Ishikawa (cell line): ENCODE measurements at regions not wholly inside any gene's neighbourhood (a gene's known extent, or its start where the extent isn't known, plus 50 kb on each side); places are given as distances from the start of the nearest gene placed in this dataset.

Experiments
- CEBPB ChIP-seq: IDR thresholded peaks from 2 replicates; pipeline ENCODE4 v1.6.1; 2012
- CREB1 ChIP-seq: IDR thresholded peaks from 2 replicates; pipeline ENCODE4 v1.6.1; 2012; ENCODE audit warnings: low read depth
- EGR1 ChIP-seq: IDR thresholded peaks from 2 replicates; pipeline ENCODE4 v1.6.1; 2012
- EP300 ChIP-seq: IDR thresholded peaks from 2 replicates; pipeline ENCODE4 v1.6.1; 2012; ENCODE audit warnings: borderline replicate concordance
- FOXM1 ChIP-seq: IDR thresholded peaks from 2 replicates; pipeline ENCODE4 v1.6.1; 2012; ENCODE audit warnings: low read depth, borderline replicate concordance
- MAX ChIP-seq: IDR thresholded peaks from 2 replicates; pipeline ENCODE4 v1.6.1; 2012
- NFIC ChIP-seq: IDR thresholded peaks from 2 replicates; pipeline ENCODE4 v1.6.1; 2012
- RAD21 ChIP-seq: IDR thresholded peaks from 2 replicates; pipeline ENCODE4 v1.6.1; 2012; ENCODE audit warnings: low read depth
- REST ChIP-seq: IDR thresholded peaks from 2 replicates; pipeline ENCODE4 v1.6.1; 2012; ENCODE audit warnings: low read depth, mild to moderate bottlenecking
- TAF1 ChIP-seq: IDR thresholded peaks from 2 replicates; pipeline ENCODE4 v1.6.1; 2012; ENCODE audit warnings: low read depth, mild to moderate bottlenecking
- TCF12 ChIP-seq: IDR thresholded peaks from 2 replicates; pipeline ENCODE4 v1.6.1; 2012; ENCODE audit warnings: low read depth
- TEAD4 ChIP-seq: IDR thresholded peaks from 2 replicates; pipeline ENCODE4 v1.6.1; 2012
- USF1 ChIP-seq: IDR thresholded peaks from 2 replicates; pipeline ENCODE4 v1.6.1; 2012
- YY1 ChIP-seq: IDR thresholded peaks from 2 replicates; pipeline ENCODE4 v1.6.1; 2012; ENCODE audit warnings: low read depth
- ZBTB7A ChIP-seq: IDR thresholded peaks from 2 replicates; pipeline ENCODE4 v1.6.1; 2012; ENCODE audit warnings: low read depth

- TF ChIP-seq EGR1 = no peak
- no peak for TF ChIP-seq CEBPB
- no peak for TF ChIP-seq ZBTB7A
- TF ChIP-seq MAX = no peak
- TF ChIP-seq TEAD4 = no peak
- TF ChIP-seq FOXM1 = no peak
- no peak for TF ChIP-seq YY1
- no peak for TF ChIP-seq RAD21
- TF ChIP-seq NFIC = no peak
- no peak for TF ChIP-seq EP300
- no peak for TF ChIP-seq REST
- no peak for TF ChIP-seq USF1
- no peak for TF ChIP-seq CREB1
These were observed 550.2 kb downstream of the PYDC2 start for GRCh38 chr3:192011137-192011536.

- no peak for TF ChIP-seq YY1
- TF ChIP-seq RAD21 = no peak
- no peak for TF ChIP-seq USF1
- no peak for TF ChIP-seq EGR1
- no peak for TF ChIP-seq ZBTB7A
- TF ChIP-seq TEAD4 = no peak
- no peak for TF ChIP-seq MAX
- TF ChIP-seq TCF12 = no peak
These were observed 552.1 kb downstream of the PYDC2 start for GRCh38 chr3:192013110-192013509.

GRCh38 chr3:192022412-192022811 is 561.4 kb downstream of the PYDC2 start:
- TF ChIP-seq NFIC = peak; percentile 35; the same call in 1 of the 2 replicates
- TF ChIP-seq FOXM1 = no peak
- TF ChIP-seq CREB1 = no peak
- TF ChIP-seq CEBPB = no peak

- TF ChIP-seq EGR1 = no peak
- TF ChIP-seq CEBPB = no peak
- no peak for TF ChIP-seq TCF12
- no peak for TF ChIP-seq YY1
- no peak for TF ChIP-seq ZBTB7A
- no peak for TF ChIP-seq FOXM1
- no peak for TF ChIP-seq CREB1
- TF ChIP-seq TEAD4 = no peak
- no peak for TF ChIP-seq EP300
These were observed 563.8 kb downstream of the PYDC2 start for GRCh38 chr3:192024751-192025150.

- TF ChIP-seq MAX = no peak
- TF ChIP-seq TCF12 = no peak
- no peak for TF ChIP-seq YY1
- no peak for TF ChIP-seq CEBPB
- no peak for TF ChIP-seq EGR1
- no peak for TF ChIP-seq FOXM1
- no peak for TF ChIP-seq NFIC
- TF ChIP-seq EP300 = no peak
- TF ChIP-seq USF1 = no peak
These were observed 565.7 kb downstream of the PYDC2 start for GRCh38 chr3:192026661-192027060.

- TF ChIP-seq EGR1 = no peak
- TF ChIP-seq RAD21 = no peak
- no peak for TF ChIP-seq ZBTB7A
- TF ChIP-seq USF1 = no peak
- TF ChIP-seq TAF1 = no peak
- no peak for TF ChIP-seq REST
- no peak for TF ChIP-seq EP300
- no peak for TF ChIP-seq MAX
- TF ChIP-seq TEAD4 = no peak
These were observed 571.0 kb downstream of the PYDC2 start for GRCh38 chr3:192031941-192032340.
